ENCODE measurements at regions not wholly inside any gene's neighbourhood (a gene's known extent, or its start where the extent isn't known, plus 50 kb on each side); places are given as distances from the start of the nearest gene placed in this dataset.

- DNase-seq (ENCODE audit: low read depth, low spot score) (no peak), ATAC-seq (no peak)
- Histone ChIP-seq H3K4me1 (ENCODE audit: control insufficient read depth in 1 of 2, insufficient read depth in 2 of 2, low read length in 2 of 2) (peaks cover 2% of the 10 kb centered on the region in 2 experiments; a peak in 3 of 4 replicates), H3K4me3 (replicated peaks in 1 of 2; ENCODE audit: low read depth in 1 of 2, low read length in 2 of 2) (no peak overlapping the region), H3K36me3 (ENCODE audit: control insufficient read depth in 1 of 2, insufficient read depth in 2 of 2, low read length in 2 of 2) (no peaks in the 10 kb centered on the region), H3K9ac (ENCODE audit: low read length) (no peak overlapping the region), H3K27me3 (ENCODE audit: insufficient read depth, low read length) (peaks cover 13% of the 10 kb centered on the region; the same call in 1 of the 2 replicates), H3K79me2 (ENCODE audit: insufficient read depth, low read length) (no peaks in the 10 kb centered on the region), H4K20me1 (ENCODE audit: insufficient read depth) (no peaks in the 10 kb centered on the region), H3K9me3 (ENCODE audit: control insufficient read depth in 1 of 2, insufficient read depth in 1 of 2, low read depth in 1 of 2, low read length in 2 of 2) (no peaks in the 10 kb centered on the region), H2AFZ (ENCODE audit: low read depth, low read length, poor library complexity, severe bottlenecking) (no peak overlapping the region), H3K27ac (ENCODE audit: low read depth, low read length) (no peak overlapping the region), H3K9me2 (ENCODE audit: insufficient read depth) (no peaks in the 10 kb centered on the region), H3K4me2 (ENCODE audit: low read length) (no peak overlapping the region)
- no peak for TF ChIP-seq FOSL1 (IDR thresholded peaks at IDR 0.05; ENCODE audit: low read depth)
- no peak for TF ChIP-seq MAX (IDR thresholded peaks at IDR 0.05)
- no peak for TF ChIP-seq CEBPB (IDR thresholded peaks at IDR 0.05; ENCODE audit: low read depth)
- TF ChIP-seq EZH2phosphoT487 (IDR thresholded peaks at IDR 0.05; ENCODE audit: borderline replicate concordance): no peak
- TF ChIP-seq ATF3 (IDR thresholded peaks at IDR 0.05): no peak
- no peak for TF ChIP-seq CBX3 (IDR thresholded peaks at IDR 0.05; ENCODE audit: low read depth)
- no peak for TF ChIP-seq ZFX (IDR thresholded peaks at IDR 0.05)
- TF ChIP-seq SRF (IDR thresholded peaks at IDR 0.05; ENCODE audit: low read depth): no peak
- no peak for TF ChIP-seq RAD21 (IDR thresholded peaks at IDR 0.05; ENCODE audit: low read depth)
- TF ChIP-seq POLR2AphosphoS5 (IDR thresholded peaks at IDR 0.05; ENCODE audit: low read depth, low read length): no peak
- no peak for TF ChIP-seq TCF7L2 (IDR thresholded peaks at IDR 0.05; ENCODE audit: borderline replicate concordance, extremely low read depth, insufficient read depth, insufficient read length)
- TF ChIP-seq JUND (IDR thresholded peaks at IDR 0.05): no peak
- TF ChIP-seq REST (IDR thresholded peaks at IDR 0.05; ENCODE audit: low read depth): no peak
- TF ChIP-seq SP1 (IDR thresholded peaks at IDR 0.05; ENCODE audit: low read depth): no peak
- TF ChIP-seq EGR1 (IDR thresholded peaks at IDR 0.05; ENCODE audit: low read depth): no peak
- TF ChIP-seq EZH2 (IDR thresholded peaks at IDR 0.05): no peak
- no peak for TF ChIP-seq ELF1 (IDR thresholded peaks at IDR 0.05; ENCODE audit: borderline replicate concordance, low read depth)
- no peak for TF ChIP-seq ZBTB33 (IDR thresholded peaks at IDR 0.05; ENCODE audit: extremely low read depth, insufficient replicate concordance, low read length)
- ChIA-PET CTCF (no interaction called here), RAD21 (ENCODE audit: low non-redundant PET in 1 of 2, low total read pairs in 2 of 2, uncharacterized antibody in 2 of 2, unreplicated experiment in 2 of 2) (no interaction called here), POLR2A (no interaction called here)
- intact Hi-C loops (cut with micrococcal nuclease): no loop called here
- BruUV-seq (replicated peaks): no TSS peak
Measured at GRCh38 chr11:113547739-113548138, 72.5 kb upstream of the DRD2 start.

Data from HCT116 (cell line).